ENCODE measurements at regions not wholly inside any gene's neighbourhood (a gene's known extent, or its start where the extent isn't known, plus 50 kb on each side); places are given as distances from the start of the nearest gene placed in this dataset.

DNA sequence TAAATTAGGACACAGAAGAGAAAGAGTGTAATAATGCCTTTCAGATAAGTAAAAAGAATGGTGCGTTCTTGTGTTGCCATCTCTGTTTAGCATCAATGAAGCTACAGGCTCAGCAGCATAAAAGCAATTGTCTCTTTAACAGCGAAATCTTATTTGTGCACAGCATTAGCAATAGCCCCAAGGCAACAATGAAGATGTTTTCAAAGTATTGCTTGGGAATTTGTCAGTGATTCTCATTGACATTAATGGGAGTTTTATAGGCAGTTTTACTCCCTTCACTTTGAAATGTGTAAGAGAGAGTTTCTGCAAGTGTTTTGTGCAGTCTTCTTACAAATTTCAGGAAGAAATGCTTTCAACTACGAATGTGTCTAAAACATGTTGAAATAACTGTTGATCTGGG lies 633.0 kb downstream of the TLL1 start:
- no peaks in the 10 kb centered on the region for H3K4me1 ChIP-seq
- DNase-seq: no peak
- H3K27ac ChIP-seq: no peak overlapping the region
- no peaks in the 10 kb centered on the region for H3K9me3 ChIP-seq
- TF ChIP-seq CTCF (IDR thresholded peaks at IDR 0.05) (no peak), POLR2A (IDR thresholded peaks at IDR 0.05) (no peak)
- no peaks in the 10 kb centered on the region for H3K27me3 ChIP-seq
- no peak overlapping the region for H3K4me3 ChIP-seq
- intact Hi-C loops (cut with DNase I): no loop called here
- WGBS, 2 donors: 70 to 83% methylated on average over 3 of the region's 3 CpGs
- no peaks in the 10 kb centered on the region for H3K36me3 ChIP-seq

- no peak for DNase-seq
- no peak for TF ChIP-seq CTCF (IDR thresholded peaks at IDR 0.05)
- TF ChIP-seq POLR2A (IDR thresholded peaks at IDR 0.05): no peak
- no peak overlapping the region for H3K27ac ChIP-seq
- H3K4me1 ChIP-seq: no peaks in the 10 kb centered on the region
- no peaks in the 10 kb centered on the region for H3K27me3 ChIP-seq
- H3K36me3 ChIP-seq: no peaks in the 10 kb centered on the region
- no peaks in the 10 kb centered on the region for H3K9me3 ChIP-seq
- 70 to 73% methylated on average over 5 of the region's 5 CpGs for WGBS, 2 donors
- intact Hi-C loops (cut with DNase I): no loop called here
- no peak overlapping the region for H3K4me3 ChIP-seq
These were observed 639.2 kb downstream of the TLL1 start for GRCh38 chr4:166512267-166512666.

- H3K36me3 ChIP-seq: no peaks in the 10 kb centered on the region
- no peak overlapping the region for H3K27ac ChIP-seq
- no peaks in the 10 kb centered on the region for H3K4me1 ChIP-seq
- 74 to 80% methylated on average over 2 of the region's 2 CpGs for WGBS, 2 donors
- H3K4me3 ChIP-seq: no peak overlapping the region
- H3K9me3 ChIP-seq: no peaks in the 10 kb centered on the region
- DNase-seq: no peak
- intact Hi-C loops (cut with DNase I): no loop called here
- TF ChIP-seq CTCF (IDR thresholded peaks at IDR 0.05): no peak
- TF ChIP-seq POLR2A (IDR thresholded peaks at IDR 0.05): no peak
- H3K27me3 ChIP-seq: no peaks in the 10 kb centered on the region
These were observed 645.3 kb downstream of the TLL1 start for GRCh38 chr4:166518315-166518714.

DNA sequence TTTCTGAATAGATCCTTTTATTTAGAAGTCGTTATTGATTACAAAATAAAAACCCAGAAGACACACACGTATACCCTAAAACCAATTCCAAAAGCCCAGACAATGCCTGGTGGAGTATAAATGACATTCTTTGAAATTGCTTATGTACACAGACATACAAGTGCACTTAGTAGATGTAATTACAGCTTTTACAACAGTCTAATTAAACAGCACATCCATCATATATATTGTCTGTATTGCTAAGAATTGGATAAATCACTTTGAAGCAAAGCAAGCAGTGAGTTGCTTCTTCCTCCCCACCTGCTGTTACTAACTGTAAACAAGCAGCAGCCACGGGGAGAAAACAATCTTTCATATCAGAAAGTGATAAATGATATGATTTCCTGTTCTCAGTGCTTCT lies 645.7 kb downstream of the TLL1 start:
- Histone ChIP-seq H3K4me3 (no peak overlapping the region), H3K4me1 (no peaks in the 10 kb centered on the region), H3K36me3 (no peaks in the 10 kb centered on the region), H3K9me3 (no peaks in the 10 kb centered on the region), H3K27me3 (no peaks in the 10 kb centered on the region), H3K27ac (no peak overlapping the region)
- DNase-seq: no peak
- TF ChIP-seq POLR2A (IDR thresholded peaks at IDR 0.05) (no peak), CTCF (IDR thresholded peaks at IDR 0.05) (no peak)
- WGBS, 2 donors: 33 to 40% methylated on average over 3 of the region's 3 CpGs
- intact Hi-C loops (cut with DNase I): no loop called here

GRCh38 chr4:166519774-166520173 lies 646.7 kb downstream of the TLL1 start:
- 83 to 89% methylated on average over 5 of the region's 5 CpGs for WGBS, 2 donors
- no peaks in the 10 kb centered on the region for H3K4me1 ChIP-seq
- intact Hi-C loops (cut with DNase I): no loop called here

More at GRCh38 chr4:166519774-166520173, 646.7 kb downstream of the TLL1 start:
- no peaks in the 10 kb centered on the region for H3K9me3 ChIP-seq
- H3K27ac ChIP-seq: no peak overlapping the region
- no peaks in the 10 kb centered on the region for H3K36me3 ChIP-seq
- no peak for DNase-seq
- no peak overlapping the region for H3K4me3 ChIP-seq
- TF ChIP-seq CTCF (IDR thresholded peaks at IDR 0.05): no peak
- TF ChIP-seq POLR2A (IDR thresholded peaks at IDR 0.05): no peak
- no peaks in the 10 kb centered on the region for H3K27me3 ChIP-seq

Data from esophagus squamous epithelium (tissue), 5 donors.